ENCODE measurements at regions not wholly inside any gene's neighbourhood (a gene's known extent, or its start where the extent isn't known, plus 50 kb on each side); places are given as distances from the start of the nearest gene placed in this dataset.

- H3K4me3 ChIP-seq (ENCODE audit: low read length), result no peak overlapping the region
- H3K4me1 ChIP-seq (ENCODE audit: control insufficient read depth, insufficient read depth, low read length), result peaks cover 24% of the 10 kb centered on the region
- no peaks in the 10 kb centered on the region for H3K36me3 ChIP-seq (ENCODE audit: insufficient read depth, low read length)
- no peak overlapping the region for H3K9ac ChIP-seq (ENCODE audit: low read depth, low read length)
- no peaks in the 10 kb centered on the region for H3K9me3 ChIP-seq (replicated peaks; ENCODE audit: low read length)
- H3K27me3 ChIP-seq (ENCODE audit: control insufficient read depth, insufficient read depth, low read length), result no peaks in the 10 kb centered on the region
- H3K4me2 ChIP-seq (ENCODE audit: low read length), result peak overlapping the region; percentile 37
Measured at GRCh38 chr1:55535724-55536544, 320.8 kb upstream of the USP24 start.

DNA sequence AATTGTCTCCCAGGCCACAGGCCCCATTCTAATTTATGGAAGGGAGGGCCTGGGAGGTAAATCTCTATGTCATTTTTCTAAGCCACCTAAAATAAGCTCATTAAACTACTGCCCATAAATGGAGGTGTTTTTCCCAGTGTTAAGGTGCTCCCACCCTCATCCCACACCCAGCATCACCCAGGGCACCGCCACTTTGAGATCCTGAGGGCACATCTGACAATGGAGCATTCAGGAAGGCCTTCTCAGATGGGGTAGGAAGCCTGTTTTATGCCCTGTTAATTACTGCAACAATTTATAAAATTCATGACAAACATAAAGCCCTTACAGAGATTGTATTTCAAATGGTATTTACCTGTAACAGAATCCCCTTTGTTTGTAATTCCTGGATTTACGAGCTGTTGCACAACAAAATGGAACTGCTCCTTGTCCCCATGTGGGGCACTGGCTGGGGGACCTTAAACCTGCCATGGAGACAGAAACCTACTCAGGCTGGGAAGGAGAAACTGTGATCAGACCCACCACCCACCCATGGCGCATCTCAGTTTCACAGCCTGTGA is 319.5 kb upstream of the USP24 start:
- Histone ChIP-seq H3K4me2 (ENCODE audit: low read length) (no peak overlapping the region), H3K4me1 (ENCODE audit: control insufficient read depth, insufficient read depth, low read length) (peaks cover 12% of the 10 kb centered on the region), H3K9me3 (replicated peaks; ENCODE audit: low read length) (no peaks in the 10 kb centered on the region), H3K9ac (ENCODE audit: low read depth, low read length) (no peak overlapping the region), H3K36me3 (ENCODE audit: insufficient read depth, low read length) (no peaks in the 10 kb centered on the region), H3K4me3 (ENCODE audit: low read length) (no peak overlapping the region), H3K27me3 (ENCODE audit: control insufficient read depth, insufficient read depth, low read length) (no peaks in the 10 kb centered on the region)

- Histone ChIP-seq H3K36me3 (ENCODE audit: insufficient read depth, low read length) (no peaks in the 10 kb centered on the region), H3K4me1 (ENCODE audit: control insufficient read depth, insufficient read depth, low read length) (peaks cover 10% of the 10 kb centered on the region), H3K27me3 (ENCODE audit: control insufficient read depth, insufficient read depth, low read length) (no peaks in the 10 kb centered on the region), H3K9ac (ENCODE audit: low read depth, low read length) (no peak overlapping the region), H3K4me3 (ENCODE audit: low read length) (no peak overlapping the region), H3K9me3 (replicated peaks; ENCODE audit: low read length) (no peaks in the 10 kb centered on the region), H3K4me2 (ENCODE audit: low read length) (no peak overlapping the region)
Measured at GRCh38 chr1:55531644-55532043, 316.5 kb upstream of the USP24 start.

DNA sequence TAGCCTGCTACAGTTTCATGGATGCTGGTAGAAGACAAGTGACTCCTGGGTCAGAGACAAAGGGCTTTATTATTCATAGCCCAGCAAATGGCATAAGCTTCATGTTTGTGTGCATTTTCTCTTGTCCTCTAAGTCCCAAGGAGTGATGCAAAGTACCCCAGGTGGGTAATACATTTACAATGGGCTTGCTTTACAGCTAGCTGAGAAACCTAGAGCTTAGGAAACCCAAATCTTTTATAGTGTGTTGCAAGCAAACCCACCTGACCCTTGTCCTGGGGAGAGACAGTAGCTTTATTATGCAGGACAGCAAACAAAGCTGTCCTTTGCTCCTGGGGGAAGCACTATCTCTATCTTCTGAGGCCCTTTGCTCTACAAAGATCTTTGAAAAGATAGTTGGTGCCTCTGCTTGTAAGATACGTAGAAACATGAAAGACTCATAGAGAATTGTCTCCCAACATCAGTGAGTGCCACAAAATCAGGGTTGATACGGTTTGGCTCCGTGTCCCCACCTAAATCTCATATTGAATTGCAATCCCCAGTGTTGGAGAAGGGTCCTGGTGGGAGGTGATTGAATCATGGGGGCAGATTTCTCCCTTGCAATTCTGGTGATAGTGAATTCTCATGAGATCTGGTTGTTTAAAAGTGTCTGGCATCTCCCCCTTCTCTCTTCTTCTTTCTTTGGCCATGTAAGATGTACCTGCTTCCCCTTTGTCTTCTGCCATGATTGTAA is 315.8 kb upstream of the USP24 start:
- H3K27me3 ChIP-seq (ENCODE audit: control insufficient read depth, insufficient read depth, low read length), result no peaks in the 10 kb centered on the region
- no peak overlapping the region for H3K4me2 ChIP-seq (ENCODE audit: low read length)
- H3K36me3 ChIP-seq (ENCODE audit: insufficient read depth, low read length), result no peaks in the 10 kb centered on the region
- H3K4me1 ChIP-seq (ENCODE audit: control insufficient read depth, insufficient read depth, low read length), result peaks cover 7% of the 10 kb centered on the region
- H3K9me3 ChIP-seq (replicated peaks; ENCODE audit: low read length), result no peaks in the 10 kb centered on the region
- no peak overlapping the region for H3K9ac ChIP-seq (ENCODE audit: low read depth, low read length)
- no peak overlapping the region for H3K4me3 ChIP-seq (ENCODE audit: low read length)

DNA sequence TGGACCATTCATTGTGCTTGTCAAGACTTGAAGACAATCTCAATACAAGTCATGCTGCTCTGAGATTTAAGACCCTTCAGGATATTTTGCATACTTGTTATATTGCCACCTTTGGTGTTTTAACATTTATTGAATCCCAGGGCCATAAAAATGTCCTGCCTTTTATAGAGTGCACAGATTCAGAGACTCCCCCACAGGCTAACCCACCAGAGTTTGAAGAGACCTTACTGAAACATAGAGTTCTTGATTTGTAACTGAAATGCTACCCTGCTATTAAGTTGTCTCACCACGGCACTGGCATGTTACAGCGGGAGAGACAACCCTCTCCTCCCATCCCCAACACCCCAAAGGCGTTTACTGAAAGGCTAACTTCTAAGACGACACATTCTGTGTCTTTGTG is 313.9 kb upstream of the USP24 start:
- Histone ChIP-seq H3K4me1 (ENCODE audit: control insufficient read depth, insufficient read depth, low read length) (peaks cover 7% of the 10 kb centered on the region), H3K36me3 (ENCODE audit: insufficient read depth, low read length) (no peaks in the 10 kb centered on the region), H3K9me3 (replicated peaks; ENCODE audit: low read length) (no peaks in the 10 kb centered on the region), H3K4me3 (ENCODE audit: low read length) (no peak overlapping the region), H3K9ac (ENCODE audit: low read depth, low read length) (no peak overlapping the region), H3K27me3 (ENCODE audit: control insufficient read depth, insufficient read depth, low read length) (no peaks in the 10 kb centered on the region), H3K4me2 (ENCODE audit: low read length) (no peak overlapping the region)

GRCh38 chr1:55527831-55528230 is 312.7 kb upstream of the USP24 start:
- Histone ChIP-seq H3K9me3 (replicated peaks; ENCODE audit: low read length) (no peaks in the 10 kb centered on the region), H3K4me3 (ENCODE audit: low read length) (no peak overlapping the region), H3K36me3 (ENCODE audit: insufficient read depth, low read length) (no peaks in the 10 kb centered on the region), H3K9ac (ENCODE audit: low read depth, low read length) (no peak overlapping the region), H3K4me1 (ENCODE audit: control insufficient read depth, insufficient read depth, low read length) (peaks cover 7% of the 10 kb centered on the region), H3K4me2 (ENCODE audit: low read length) (no peak overlapping the region), H3K27me3 (ENCODE audit: control insufficient read depth, insufficient read depth, low read length) (no peaks in the 10 kb centered on the region)

DNA sequence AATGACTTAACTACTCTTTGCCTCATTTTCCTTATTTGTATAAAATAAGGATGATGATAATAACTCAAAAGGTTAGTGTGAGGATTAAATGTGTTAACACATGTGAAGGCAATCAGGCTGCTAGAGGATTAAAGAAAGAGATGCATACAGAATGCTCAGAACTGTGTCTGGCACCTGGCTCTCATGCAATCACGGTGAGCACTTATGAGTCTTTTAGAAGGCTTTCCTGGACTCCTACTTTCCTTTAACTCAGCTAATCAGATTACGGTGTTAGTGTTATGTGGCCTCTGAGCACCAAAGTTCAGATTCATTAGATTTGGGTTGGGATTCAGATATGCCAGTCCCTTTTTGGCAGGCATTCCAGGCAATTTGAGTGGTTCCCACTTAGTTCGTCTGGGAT is 311.6 kb upstream of the USP24 start:
- H3K9ac ChIP-seq (ENCODE audit: low read depth, low read length), result no peak overlapping the region
- H3K4me2 ChIP-seq (ENCODE audit: low read length), result no peak overlapping the region
- no peaks in the 10 kb centered on the region for H3K9me3 ChIP-seq (replicated peaks; ENCODE audit: low read length)
- no peaks in the 10 kb centered on the region for H3K36me3 ChIP-seq (ENCODE audit: insufficient read depth, low read length)
- H3K27me3 ChIP-seq (ENCODE audit: control insufficient read depth, insufficient read depth, low read length), result no peaks in the 10 kb centered on the region
- H3K4me1 ChIP-seq (ENCODE audit: control insufficient read depth, insufficient read depth, low read length), result peaks cover 3% of the 10 kb centered on the region
- H3K4me3 ChIP-seq (ENCODE audit: low read length), result no peak overlapping the region

DNA sequence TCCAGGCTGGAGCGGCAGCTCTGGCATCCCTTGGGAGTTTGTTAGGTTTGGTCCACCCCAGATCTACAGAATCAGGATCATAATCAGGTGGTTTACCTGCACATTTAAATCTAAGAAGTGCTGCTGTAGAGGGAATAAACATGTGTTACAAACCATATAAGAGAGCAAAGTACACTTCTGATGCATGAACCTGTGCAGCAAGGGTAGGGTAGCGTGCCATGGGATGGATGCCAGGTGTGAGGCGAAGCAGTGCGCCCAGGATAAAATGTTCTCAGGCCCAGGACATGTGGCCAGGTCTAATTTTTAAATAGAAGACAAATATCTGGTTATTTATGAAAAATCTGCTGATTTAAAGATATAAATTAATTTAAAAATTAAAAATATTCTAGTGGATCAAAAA is 308.8 kb upstream of the USP24 start:
- no peaks in the 10 kb centered on the region for H3K9me3 ChIP-seq (replicated peaks; ENCODE audit: low read length)
- H3K27me3 ChIP-seq (ENCODE audit: control insufficient read depth, insufficient read depth, low read length), result no peaks in the 10 kb centered on the region
- no peak overlapping the region for H3K4me2 ChIP-seq (ENCODE audit: low read length)
- no peak overlapping the region for H3K9ac ChIP-seq (ENCODE audit: low read depth, low read length)
- H3K36me3 ChIP-seq (ENCODE audit: insufficient read depth, low read length), result no peaks in the 10 kb centered on the region
- no peak overlapping the region for H3K4me3 ChIP-seq (ENCODE audit: low read length)
- H3K4me1 ChIP-seq (ENCODE audit: control insufficient read depth, insufficient read depth, low read length), result no peaks in the 10 kb centered on the region

GRCh38 chr1:55522982-55523381 is 307.8 kb upstream of the USP24 start:
- Histone ChIP-seq H3K36me3 (ENCODE audit: insufficient read depth, low read length) (no peaks in the 10 kb centered on the region), H3K9ac (ENCODE audit: low read depth, low read length) (no peak overlapping the region), H3K9me3 (replicated peaks; ENCODE audit: low read length) (no peaks in the 10 kb centered on the region), H3K4me2 (ENCODE audit: low read length) (no peak overlapping the region), H3K27me3 (ENCODE audit: control insufficient read depth, insufficient read depth, low read length) (no peaks in the 10 kb centered on the region), H3K4me3 (ENCODE audit: low read length) (no peak overlapping the region), H3K4me1 (ENCODE audit: control insufficient read depth, insufficient read depth, low read length) (no peaks in the 10 kb centered on the region)

DNA sequence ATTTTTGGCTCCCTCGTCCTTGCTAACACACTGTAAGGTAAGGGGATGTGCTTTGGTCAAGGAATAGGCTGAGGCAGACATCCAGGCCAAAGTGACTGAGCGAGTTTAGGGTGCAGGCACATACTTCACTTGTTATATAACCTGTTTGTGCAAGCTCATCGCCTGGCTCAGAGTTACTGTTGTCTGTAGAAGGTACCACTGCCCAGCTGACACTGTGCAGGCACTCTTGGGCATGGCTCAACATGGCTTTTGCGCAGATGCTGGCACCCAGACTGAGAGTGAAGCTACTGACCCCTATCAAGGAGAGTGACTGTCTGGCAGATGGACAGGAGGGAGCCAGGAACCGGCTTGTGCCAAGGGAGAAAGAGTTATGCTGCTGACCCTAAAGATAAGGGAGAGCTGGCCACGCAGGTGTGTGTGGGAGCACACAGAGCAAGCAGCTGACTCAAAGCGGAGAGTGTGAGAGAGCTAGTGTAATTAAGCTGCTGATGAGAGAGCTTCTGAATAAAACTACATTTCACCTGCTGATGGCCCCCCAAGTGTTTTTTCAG is 307.3 kb upstream of the USP24 start:
- Histone ChIP-seq H3K9ac (ENCODE audit: low read depth, low read length) (no peak overlapping the region), H3K9me3 (replicated peaks; ENCODE audit: low read length) (no peaks in the 10 kb centered on the region)

DNA sequence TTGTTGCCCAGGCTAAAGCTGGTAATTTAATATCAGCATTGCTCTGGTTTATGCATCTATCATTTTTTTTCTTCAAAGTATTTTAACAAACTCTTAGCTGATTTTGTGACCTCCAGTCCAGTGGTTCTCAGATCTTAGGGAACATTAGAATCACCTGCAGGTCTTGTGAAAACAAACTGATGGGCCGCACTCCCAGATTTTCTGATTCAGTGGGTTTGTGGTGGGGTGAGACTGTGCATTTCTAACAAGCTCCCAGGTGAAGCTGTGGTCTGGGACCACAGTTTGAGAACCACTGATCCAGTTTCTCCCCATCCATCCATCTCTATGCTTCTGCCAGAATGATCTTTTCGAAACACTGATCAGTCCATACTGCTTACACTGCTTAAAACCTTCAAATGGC is 305.7 kb upstream of the USP24 start:
- H3K36me3 ChIP-seq (ENCODE audit: insufficient read depth, low read length), result no peaks in the 10 kb centered on the region
- H3K4me2 ChIP-seq (ENCODE audit: low read length), result no peak overlapping the region
- H3K9me3 ChIP-seq (replicated peaks; ENCODE audit: low read length), result no peaks in the 10 kb centered on the region
- no peak overlapping the region for H3K9ac ChIP-seq (ENCODE audit: low read depth, low read length)
- no peaks in the 10 kb centered on the region for H3K4me1 ChIP-seq (ENCODE audit: control insufficient read depth, insufficient read depth, low read length)
- no peaks in the 10 kb centered on the region for H3K27me3 ChIP-seq (ENCODE audit: control insufficient read depth, insufficient read depth, low read length)
- no peak overlapping the region for H3K4me3 ChIP-seq (ENCODE audit: low read length)

More for the DNA sequence above, 307.3 kb upstream of the USP24 start:
- Histone ChIP-seq H3K36me3 (ENCODE audit: insufficient read depth, low read length) (no peaks in the 10 kb centered on the region), H3K4me1 (ENCODE audit: control insufficient read depth, insufficient read depth, low read length) (no peaks in the 10 kb centered on the region), H3K4me3 (ENCODE audit: low read length) (no peak overlapping the region), H3K27me3 (ENCODE audit: control insufficient read depth, insufficient read depth, low read length) (no peaks in the 10 kb centered on the region), H3K4me2 (ENCODE audit: low read length) (no peak overlapping the region)
